ENCODE measurements at regions not wholly inside any gene's neighbourhood (a gene's known extent, or its start where the extent isn't known, plus 50 kb on each side); places are given as distances from the start of the nearest gene placed in this dataset.

- TF ChIP-seq ATF2 (IDR thresholded peaks at IDR 0.05; ENCODE audit: low read length): no peak
Measured at GRCh38 chr3:30269751-30270445, 336.5 kb upstream of the TGFBR2 start (continued).
